SU-DHL-6 (cell line): ENCODE measurements at regions not wholly inside any gene's neighbourhood (a gene's known extent, or its start where the extent isn't known, plus 50 kb on each side); places are given as distances from the start of the nearest gene placed in this dataset.

Experiments
- H2AFZ ChIP-seq: fragments of 200-600 bp; sonication (generic); 2 replicates; pipeline ENCODE4 v1.6.1; 2014; ENCODE audit warnings: low read depth, mild to moderate bottlenecking, moderate library complexity, mixed read lengths, antibody characterized with exemption, low read length; ENCODE audit not compliant: severe bottlenecking
- H3F3A ChIP-seq: fragments of 200-600 bp; shearing (Covaris generic); 2 replicates; pipeline ENCODE4 v1.6.0; 2016; ENCODE audit warnings: antibody characterized with exemption, mild to moderate bottlenecking; ENCODE audit not compliant: insufficient read depth
- H3K27ac ChIP-seq: fragments of 200-600 bp; sonication (generic); 2 replicates; pipeline ENCODE4 v1.5.1; 2016; ENCODE audit warnings: low read depth, mild to moderate bottlenecking, low read length, moderate library complexity, mixed read lengths
- H3K27me3 ChIP-seq: fragments of 200-600 bp; sonication (generic), shearing (Covaris generic); 2 replicates; pipeline ENCODE4 v1.6.0; 2014; ENCODE audit warnings: mild to moderate bottlenecking, low read length
- H3K36me3 ChIP-seq: fragments of 200-600 bp; sonication (generic); 2 replicates; pipeline ENCODE4 v1.6.1; 2014; ENCODE audit warnings: mild to moderate bottlenecking, low read length, mixed read lengths
- H3K4me2 ChIP-seq: fragments of 300-600, 200-600 bp; shearing (Covaris generic), sonication (generic); 2 replicates; pipeline ENCODE4 v1.6.0; 2014; ENCODE audit warnings: low read length, low read depth, mild to moderate bottlenecking; ENCODE audit not compliant: poor library complexity, severe bottlenecking
- H3K4me3 ChIP-seq: fragments of 200-600 bp; sonication (generic); 2 replicates; pipeline ENCODE4 v1.5.1; 2014; ENCODE audit warnings: antibody characterized with exemption, low read length, mild to moderate bottlenecking, mixed read lengths; ENCODE audit not compliant: insufficient read depth, poor library complexity, severe bottlenecking
- H3K79me2 ChIP-seq: fragments of 200-600 bp; sonication (generic); 2 replicates; pipeline ENCODE4 v1.6.1; 2014; ENCODE audit warnings: mild to moderate bottlenecking, low read length, moderate library complexity; ENCODE audit not compliant: insufficient read depth
- H3K9ac ChIP-seq: fragments of 200-600 bp; sonication (generic); 2 replicates; pipeline ENCODE4 v1.7.0; 2014; ENCODE audit warnings: mild to moderate bottlenecking, low read length
- H3K9me2 ChIP-seq: fragments of 200-600 bp; sonication (generic); replicated peaks from 2 replicates; pipeline ENCODE4 v1.6.1; 2014; ENCODE audit warnings: low read length; ENCODE audit not compliant: insufficient read depth
- H3K9me3 ChIP-seq: fragments of 200-600 bp; sonication (generic); 2 replicates; pipeline ENCODE4 v1.6.1; 2014; ENCODE audit warnings: low read length, mixed read lengths; ENCODE audit not compliant: insufficient read depth
- H4K20me1 ChIP-seq: fragments of 200-600 bp; sonication (generic); 2 replicates; pipeline ENCODE4 v1.6.1; 2014; ENCODE audit warnings: low read depth, mild to moderate bottlenecking, antibody characterized with exemption, low read length, moderate library complexity, mixed read lengths
- EZH2phosphoT487 ChIP-seq: fragments of 200-600 bp; sonication (generic), shearing (Covaris generic); conservative IDR thresholded peaks from 2 replicates; pipeline ENCODE4 v1.6.1; 2018; ENCODE audit warnings: mild to moderate bottlenecking, antibody characterized with exemption, low read length, moderate library complexity, mixed read lengths
- TF ChIP-seq, protein P1 (sequence below): fragments of 200-600 bp; sonication (generic); IDR thresholded peaks from one replicate; pipeline ENCODE4 v1.5.1; 2017; ENCODE audit warnings: antibody characterized with exemption, mild to moderate bottlenecking, low read length, moderate library complexity; ENCODE audit not compliant: insufficient read depth, poor library complexity, severe bottlenecking

DNA sequence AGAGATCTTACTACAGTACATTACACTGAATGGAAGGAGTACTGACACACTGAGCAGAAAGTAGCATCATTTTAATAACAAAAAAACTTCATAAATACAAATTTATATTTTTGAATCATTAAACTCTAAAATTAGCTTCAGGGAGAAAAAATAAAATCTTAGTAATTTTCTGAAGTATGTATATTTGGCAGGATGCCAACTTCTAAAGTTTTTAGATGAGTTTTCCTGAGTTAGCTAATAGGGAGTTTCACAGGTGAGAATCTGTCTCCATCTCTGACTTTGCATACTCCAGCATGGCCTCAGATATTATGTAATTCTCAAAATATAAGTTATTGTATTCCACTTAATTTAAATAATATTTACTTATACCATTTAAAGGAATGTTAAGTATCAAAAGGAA, 673.2 kb upstream of the PCDH15 start:
- no peaks in the 10 kb centered on the region for H3K79me2 ChIP-seq
- no peaks in the 10 kb centered on the region for H4K20me1 ChIP-seq
- no peaks in the 10 kb centered on the region for H3K27me3 ChIP-seq
- H3K9me2 ChIP-seq, result no peaks in the 10 kb centered on the region
- H3K36me3 ChIP-seq, result no peaks in the 10 kb centered on the region
- H2AFZ ChIP-seq, result no peak overlapping the region
- no peaks in the 10 kb centered on the region for H3F3A ChIP-seq
- H3K4me3 ChIP-seq, result no peak overlapping the region
- TF ChIP-seq, protein P1, sequence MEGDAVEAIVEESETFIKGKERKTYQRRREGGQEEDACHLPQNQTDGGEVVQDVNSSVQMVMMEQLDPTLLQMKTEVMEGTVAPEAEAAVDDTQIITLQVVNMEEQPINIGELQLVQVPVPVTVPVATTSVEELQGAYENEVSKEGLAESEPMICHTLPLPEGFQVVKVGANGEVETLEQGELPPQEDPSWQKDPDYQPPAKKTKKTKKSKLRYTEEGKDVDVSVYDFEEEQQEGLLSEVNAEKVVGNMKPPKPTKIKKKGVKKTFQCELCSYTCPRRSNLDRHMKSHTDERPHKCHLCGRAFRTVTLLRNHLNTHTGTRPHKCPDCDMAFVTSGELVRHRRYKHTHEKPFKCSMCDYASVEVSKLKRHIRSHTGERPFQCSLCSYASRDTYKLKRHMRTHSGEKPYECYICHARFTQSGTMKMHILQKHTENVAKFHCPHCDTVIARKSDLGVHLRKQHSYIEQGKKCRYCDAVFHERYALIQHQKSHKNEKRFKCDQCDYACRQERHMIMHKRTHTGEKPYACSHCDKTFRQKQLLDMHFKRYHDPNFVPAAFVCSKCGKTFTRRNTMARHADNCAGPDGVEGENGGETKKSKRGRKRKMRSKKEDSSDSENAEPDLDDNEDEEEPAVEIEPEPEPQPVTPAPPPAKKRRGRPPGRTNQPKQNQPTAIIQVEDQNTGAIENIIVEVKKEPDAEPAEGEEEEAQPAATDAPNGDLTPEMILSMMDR, result no peak
- no peak for TF ChIP-seq EZH2phosphoT487
- no peak overlapping the region for H3K27ac ChIP-seq
- no peak overlapping the region for H3K9ac ChIP-seq
- H3K9me3 ChIP-seq, result no peaks in the 10 kb centered on the region
- H3K4me2 ChIP-seq, result no peak overlapping the region

GRCh38 chr10:55470840-55471239, 669.8 kb upstream of the PCDH15 start:
- no peaks in the 10 kb centered on the region for H3K36me3 ChIP-seq
- no peak overlapping the region for H3K4me2 ChIP-seq
- H4K20me1 ChIP-seq, result no peaks in the 10 kb centered on the region; the same call in 1 of the 2 replicates
- H3K9me2 ChIP-seq, result no peaks in the 10 kb centered on the region
- TF ChIP-seq EZH2phosphoT487, result no peak
- TF ChIP-seq, protein P1, result no peak
- no peak overlapping the region for H3K4me3 ChIP-seq
- H3K9ac ChIP-seq, result no peak overlapping the region
- H3F3A ChIP-seq, result no peaks in the 10 kb centered on the region
- H2AFZ ChIP-seq, result no peak overlapping the region
- H3K27me3 ChIP-seq, result no peaks in the 10 kb centered on the region
- no peaks in the 10 kb centered on the region for H3K9me3 ChIP-seq
- no peak overlapping the region for H3K27ac ChIP-seq
- H3K79me2 ChIP-seq, result no peaks in the 10 kb centered on the region

- Histone ChIP-seq H3K79me2 (no peaks in the 10 kb centered on the region), H2AFZ (no peak overlapping the region), H4K20me1 (no peaks in the 10 kb centered on the region; the same call in 1 of the 2 replicates), H3K27ac (no peak overlapping the region), H3K9me2 (no peaks in the 10 kb centered on the region), H3K9ac (no peak overlapping the region), H3F3A (no peaks in the 10 kb centered on the region), H3K36me3 (no peaks in the 10 kb centered on the region), H3K9me3 (no peaks in the 10 kb centered on the region), H3K4me2 (no peak overlapping the region), H3K27me3 (no peaks in the 10 kb centered on the region), H3K4me3 (no peak overlapping the region)
- TF ChIP-seq EZH2phosphoT487, result no peak
- TF ChIP-seq, protein P1, result no peak
These were observed 665.9 kb upstream of the PCDH15 start for GRCh38 chr10:55466806-55467504.
